ENCODE measurements at regions not wholly inside any gene's neighbourhood (a gene's known extent, or its start where the extent isn't known, plus 50 kb on each side); places are given as distances from the start of the nearest gene placed in this dataset.

- no peaks in the 10 kb centered on the region for H3K4me1 ChIP-seq (ENCODE audit: insufficient read depth, low read length)
- H2AFZ ChIP-seq (ENCODE audit: low read depth, low read length) = no peak overlapping the region
- H3K9ac ChIP-seq (ENCODE audit: low read depth, low read length) = no peak overlapping the region
- H3K36me3 ChIP-seq (ENCODE audit: insufficient read depth, low read length) = no peaks in the 10 kb centered on the region
- H3K27me3 ChIP-seq (ENCODE audit: insufficient read depth, low read length, poor library complexity) = no peaks in the 10 kb centered on the region
- DNase-seq = no peak
- ATAC-seq (ENCODE audit: insufficient read depth, low read depth) = no peak
- TF ChIP-seq EZH2 (IDR thresholded peaks at IDR 0.05; ENCODE audit: borderline replicate concordance, low read depth, low read length, severe bottlenecking) (no peak), CTCF (IDR thresholded peaks at IDR 0.05; ENCODE audit: borderline replicate concordance, extremely low read depth, low read length, poor library complexity, severe bottlenecking) (no peak)
- no peak overlapping the region for H3K4me2 ChIP-seq (ENCODE audit: insufficient read depth, low read length)
- no peaks in the 10 kb centered on the region for H4K20me1 ChIP-seq (ENCODE audit: insufficient read depth, low read length)
- no peak overlapping the region for H3K4me3 ChIP-seq (ENCODE audit: low read depth in 1 of 2, low read length in 2 of 2)
- no peak overlapping the region for H3K27ac ChIP-seq (ENCODE audit: low read length)
- no peaks in the 10 kb centered on the region for H3K79me2 ChIP-seq (ENCODE audit: insufficient read depth, low read length)
- H3K9me3 ChIP-seq (ENCODE audit: insufficient read depth, low read length, severe bottlenecking) = no peaks in the 10 kb centered on the region
Measured at GRCh38 chr14:55965851-55966250, 152.4 kb upstream of the PELI2 start.

GRCh38 chr14:55968741-55969140 is 149.5 kb upstream of the PELI2 start:
- DNase-seq (no peak), ATAC-seq (ENCODE audit: insufficient read depth, low read depth) (no peak)
- H2AFZ ChIP-seq (ENCODE audit: low read depth, low read length) = no peak overlapping the region
- H3K27me3 ChIP-seq (ENCODE audit: insufficient read depth, low read length, poor library complexity) = no peaks in the 10 kb centered on the region
- H4K20me1 ChIP-seq (ENCODE audit: insufficient read depth, low read length) = no peaks in the 10 kb centered on the region
- TF ChIP-seq CTCF (IDR thresholded peaks at IDR 0.05; ENCODE audit: borderline replicate concordance, extremely low read depth, low read length, poor library complexity, severe bottlenecking) (no peak), EZH2 (IDR thresholded peaks at IDR 0.05; ENCODE audit: borderline replicate concordance, low read depth, low read length, severe bottlenecking) (no peak)
- no peak overlapping the region for H3K4me3 ChIP-seq (ENCODE audit: low read depth in 1 of 2, low read length in 2 of 2)
- no peak overlapping the region for H3K27ac ChIP-seq (ENCODE audit: low read length)
- H3K9me3 ChIP-seq (ENCODE audit: insufficient read depth, low read length, severe bottlenecking) = no peaks in the 10 kb centered on the region
- no peak overlapping the region for H3K9ac ChIP-seq (ENCODE audit: low read depth, low read length)
- H3K79me2 ChIP-seq (ENCODE audit: insufficient read depth, low read length) = no peaks in the 10 kb centered on the region
- no peak overlapping the region for H3K4me2 ChIP-seq (ENCODE audit: insufficient read depth, low read length)
- H3K4me1 ChIP-seq (ENCODE audit: insufficient read depth, low read length) = no peaks in the 10 kb centered on the region
- H3K36me3 ChIP-seq (ENCODE audit: insufficient read depth, low read length) = no peaks in the 10 kb centered on the region

GRCh38 chr14:55973285-55973800 is 144.9 kb upstream of the PELI2 start:
- no peaks in the 10 kb centered on the region for H3K9me3 ChIP-seq (ENCODE audit: insufficient read depth, low read length, severe bottlenecking)
- no peaks in the 10 kb centered on the region for H3K36me3 ChIP-seq (ENCODE audit: insufficient read depth, low read length)
- no peak overlapping the region for H3K4me3 ChIP-seq (ENCODE audit: low read depth in 1 of 2, low read length in 2 of 2)
- DNase-seq (no peak), ATAC-seq (ENCODE audit: insufficient read depth, low read depth) (no peak)
- no peak overlapping the region for H3K27ac ChIP-seq (ENCODE audit: low read length)
- no peaks in the 10 kb centered on the region for H3K27me3 ChIP-seq (ENCODE audit: insufficient read depth, low read length, poor library complexity)
- TF ChIP-seq CTCF (IDR thresholded peaks at IDR 0.05; ENCODE audit: borderline replicate concordance, extremely low read depth, low read length, poor library complexity, severe bottlenecking) (no peak), EZH2 (IDR thresholded peaks at IDR 0.05; ENCODE audit: borderline replicate concordance, low read depth, low read length, severe bottlenecking) (no peak)
- no peak overlapping the region for H2AFZ ChIP-seq (ENCODE audit: low read depth, low read length)
- H3K4me1 ChIP-seq (ENCODE audit: insufficient read depth, low read length) = no peaks in the 10 kb centered on the region
- no peak overlapping the region for H3K4me2 ChIP-seq (ENCODE audit: insufficient read depth, low read length)
- no peaks in the 10 kb centered on the region for H4K20me1 ChIP-seq (ENCODE audit: insufficient read depth, low read length)
- H3K79me2 ChIP-seq (ENCODE audit: insufficient read depth, low read length) = no peaks in the 10 kb centered on the region
- H3K9ac ChIP-seq (ENCODE audit: low read depth, low read length) = no peak overlapping the region

Measured in DND-41 (cell line).